ENCODE measurements at regions not wholly inside any gene's neighbourhood (a gene's known extent, or its start where the extent isn't known, plus 50 kb on each side); places are given as distances from the start of the nearest gene placed in this dataset.
A peak's percentile ranks its signal among the peaks of the same experiment; 100 is the strongest.
"Not testable (repeated sequence)": the region's sequence is repeated elsewhere in the genome, so short reads cannot be mapped to it uniquely, and the experiment has no call there.

GRCh38 chr2:198523710-198524109, 719.3 kb downstream of the PLCL1 start:
- TF ChIP-seq CTCF (IDR thresholded peaks at IDR 0.05; ENCODE audit: insufficient read depth, low read depth, low read length, missing control alignments): no peak
- no peak for DNase-seq (ENCODE audit: low read depth)
- H3K4me3 ChIP-seq (ENCODE audit: low read depth, low read length): no peak overlapping the region

- DNase-seq (ENCODE audit: low read depth): peak; percentile 5
- TF ChIP-seq CTCF (IDR thresholded peaks at IDR 0.05; ENCODE audit: insufficient read depth, low read depth, low read length, missing control alignments): no peak
- no peak overlapping the region for H3K4me3 ChIP-seq (ENCODE audit: low read depth, low read length)
These were observed 714.5 kb downstream of the PLCL1 start for GRCh38 chr2:198518935-198519334.

- H3K4me3 ChIP-seq (ENCODE audit: low read depth, low read length): no peak overlapping the region
- TF ChIP-seq CTCF (IDR thresholded peaks at IDR 0.05; ENCODE audit: insufficient read depth, low read depth, low read length, missing control alignments): no peak
- no peak for DNase-seq (ENCODE audit: low read depth)
These were observed 713.6 kb downstream of the PLCL1 start for GRCh38 chr2:198517976-198518375.

GRCh38 chr2:198508610-198509009, 704.2 kb downstream of the PLCL1 start:
- not testable (repeated sequence) for DNase-seq (ENCODE audit: low read depth); H3K4me3 ChIP-seq (ENCODE audit: low read depth, low read length)

GRCh38 chr2:198499539-198499938, 695.1 kb downstream of the PLCL1 start:
- no peak for TF ChIP-seq CTCF (IDR thresholded peaks at IDR 0.05; ENCODE audit: insufficient read depth, low read depth, low read length, missing control alignments)
- DNase-seq (ENCODE audit: low read depth): no peak
- no peak overlapping the region for H3K4me3 ChIP-seq (ENCODE audit: low read depth, low read length)

GRCh38 chr2:198498516-198498915, 694.1 kb downstream of the PLCL1 start:
- no peak for TF ChIP-seq CTCF (IDR thresholded peaks at IDR 0.05; ENCODE audit: insufficient read depth, low read depth, low read length, missing control alignments)
- no peak overlapping the region for H3K4me3 ChIP-seq (ENCODE audit: low read depth, low read length)
- no peak for DNase-seq (ENCODE audit: low read depth)

GRCh38 chr2:198498048-198498447, 693.7 kb downstream of the PLCL1 start:
- DNase-seq (ENCODE audit: low read depth): no peak
- no peak for TF ChIP-seq CTCF (IDR thresholded peaks at IDR 0.05; ENCODE audit: insufficient read depth, low read depth, low read length, missing control alignments)
- no peak overlapping the region for H3K4me3 ChIP-seq (ENCODE audit: low read depth, low read length)

All from GM12865 (cell line).